ENCODE measurements at regions not wholly inside any gene's neighbourhood (a gene's known extent, or its start where the extent isn't known, plus 50 kb on each side); places are given as distances from the start of the nearest gene placed in this dataset.

- Histone ChIP-seq H3K27me3 (ENCODE audit: control insufficient read depth in 3 of 3, insufficient read depth in 3 of 3, low read length in 2 of 3) (no peaks in the 10 kb centered on the region), H3K9me3 (ENCODE audit: control insufficient read depth in 4 of 4, insufficient read depth in 3 of 4, low read length in 3 of 4) (peaks cover 0 to 8% (median under 1%) of the 10 kb centered on the region in 4 donors), H3K4me1 (ENCODE audit: control insufficient read depth in 5 of 5, insufficient read depth in 5 of 5, low read length in 5 of 5) (no peaks in the 10 kb centered on the region), H3K4me3 (no peak overlapping the region), H3K36me3 (ENCODE audit: control insufficient read depth in 4 of 4, insufficient read depth in 4 of 4, low read length in 4 of 4) (no peaks in the 10 kb centered on the region), H3K9ac (ENCODE audit: insufficient read depth in 1 of 2, low read length in 2 of 2) (no peak overlapping the region), H3K27ac (ENCODE audit: low read depth in 1 of 2, low read length in 1 of 2) (no peak overlapping the region)
- no peak for TF ChIP-seq CTCF (IDR thresholded peaks at IDR 0.05; ENCODE audit: control extremely low read depth, extremely low read depth)
- DNase-seq (no peak), ATAC-seq (ENCODE audit: insufficient read depth, low FRiP score) (no peak)
Observed at GRCh38 chr9:6160579-6160978, 55.0 kb upstream of the IL33 start.

- no peak for TF ChIP-seq CTCF (IDR thresholded peaks at IDR 0.05; ENCODE audit: control extremely low read depth, extremely low read depth)
- 77 to 89% methylated on average over 2 of the region's 2 CpGs for whole genome bisulfite sequencing, 2 donors
- Histone ChIP-seq H3K4me3 (no peak overlapping the region), H3K27me3 (ENCODE audit: control insufficient read depth in 3 of 3, insufficient read depth in 3 of 3, low read length in 2 of 3) (no peaks in the 10 kb centered on the region), H3K4me1 (ENCODE audit: control insufficient read depth in 5 of 5, insufficient read depth in 5 of 5, low read length in 5 of 5) (no peaks in the 10 kb centered on the region), H3K9me3 (ENCODE audit: control insufficient read depth in 4 of 4, insufficient read depth in 3 of 4, low read length in 3 of 4) (peaks cover 0 to 2% (median under 1%) of the 10 kb centered on the region in 4 donors), H3K36me3 (ENCODE audit: control insufficient read depth in 4 of 4, insufficient read depth in 4 of 4, low read length in 4 of 4) (no peaks in the 10 kb centered on the region), H3K9ac (ENCODE audit: insufficient read depth in 1 of 2, low read length in 2 of 2) (no peak overlapping the region), H3K27ac (ENCODE audit: low read depth in 1 of 2, low read length in 1 of 2) (no peak overlapping the region)
- DNase-seq (no peak), ATAC-seq (ENCODE audit: insufficient read depth, low FRiP score) (no peak)
Observed at GRCh38 chr9:6153425-6153824, 62.2 kb upstream of the IL33 start.

- ATAC-seq (ENCODE audit: insufficient read depth, low FRiP score) = no peak
- Histone ChIP-seq H3K9ac (ENCODE audit: insufficient read depth in 1 of 2, low read length in 2 of 2) (no peak overlapping the region), H3K27ac (ENCODE audit: low read depth in 1 of 2, low read length in 1 of 2) (no peak overlapping the region), H3K36me3 (ENCODE audit: control insufficient read depth in 4 of 4, insufficient read depth in 4 of 4, low read length in 4 of 4) (no peaks in the 10 kb centered on the region), H3K4me3 (no peak overlapping the region), H3K9me3 (ENCODE audit: control insufficient read depth in 4 of 4, insufficient read depth in 3 of 4, low read length in 3 of 4) (peaks cover 0 to 1% (median under 1%) of the 10 kb centered on the region in 4 donors), H3K27me3 (ENCODE audit: control insufficient read depth in 3 of 3, insufficient read depth in 3 of 3, low read length in 2 of 3) (no peaks in the 10 kb centered on the region), H3K4me1 (ENCODE audit: control insufficient read depth in 5 of 5, insufficient read depth in 5 of 5, low read length in 5 of 5) (no peaks in the 10 kb centered on the region)
- DNase-seq = no peak
- no peak for TF ChIP-seq CTCF (IDR thresholded peaks at IDR 0.05; ENCODE audit: control extremely low read depth, extremely low read depth)
- WGBS, 2 donors = 53 to 69% methylated on average over 4 of the region's 4 CpGs
Observed at GRCh38 chr9:6152788-6153187, 62.8 kb upstream of the IL33 start.

- Histone ChIP-seq H3K36me3 (ENCODE audit: control insufficient read depth in 4 of 4, insufficient read depth in 4 of 4, low read length in 4 of 4) (no peaks in the 10 kb centered on the region), H3K9ac (ENCODE audit: insufficient read depth in 1 of 2, low read length in 2 of 2) (no peak overlapping the region), H3K9me3 (ENCODE audit: control insufficient read depth in 4 of 4, insufficient read depth in 3 of 4, low read length in 3 of 4) (no peaks in the 10 kb centered on the region), H3K4me1 (ENCODE audit: control insufficient read depth in 5 of 5, insufficient read depth in 5 of 5, low read length in 5 of 5) (no peaks in the 10 kb centered on the region), H3K27ac (ENCODE audit: low read depth in 1 of 2, low read length in 1 of 2) (no peak overlapping the region), H3K27me3 (ENCODE audit: control insufficient read depth in 3 of 3, insufficient read depth in 3 of 3, low read length in 2 of 3) (no peaks in the 10 kb centered on the region), H3K4me3 (no peak overlapping the region)
- DNase-seq (no peak), ATAC-seq (ENCODE audit: insufficient read depth, low FRiP score) (no peak)
- 83 to 86% methylated on average over 2 of the region's 2 CpGs for WGBS, 2 donors
- no peak for TF ChIP-seq CTCF (IDR thresholded peaks at IDR 0.05; ENCODE audit: control extremely low read depth, extremely low read depth)
Observed at GRCh38 chr9:6150483-6150882, 65.1 kb upstream of the IL33 start.

Data from lung (tissue), 11 donors.